Loucy (cell line): ENCODE measurements at regions not wholly inside any gene's neighbourhood (a gene's known extent, or its start where the extent isn't known, plus 50 kb on each side); places are given as distances from the start of the nearest gene placed in this dataset.
A peak's percentile ranks its signal among the peaks of the same experiment; 100 is the strongest.

ENCODE experiments used
- H2AFZ ChIP-seq: fragments of 200-600 bp; sonication (generic); 2 replicates; pipeline ENCODE4 v1.6.0; 2016; ENCODE audit warnings: antibody characterized with exemption, mild to moderate bottlenecking, low read length, moderate library complexity
- H3F3A ChIP-seq: fragments of 200-600 bp; 2 replicates; pipeline ENCODE4 v1.6.0; 2016; ENCODE audit warnings: antibody characterized with exemption, low read depth, mild to moderate bottlenecking
- H3K27me3 ChIP-seq: fragments of 200-600 bp; sonication (generic); 2 replicates; pipeline ENCODE4 v1.6.1; 2014; ENCODE audit warnings: low read length, mild to moderate bottlenecking; ENCODE audit not compliant: insufficient read depth, poor library complexity, severe bottlenecking
- H3K36me3 ChIP-seq: fragments of 200-600 bp; sonication (generic); 2 replicates; pipeline ENCODE4 v1.6.1; 2016; ENCODE audit warnings: low read length; ENCODE audit not compliant: insufficient read depth
- H3K4me1 ChIP-seq: fragments of 200-600 bp; sonication (generic); 2 replicates; pipeline ENCODE4 v1.5.1; 2014; ENCODE audit warnings: low read length, mild to moderate bottlenecking; ENCODE audit not compliant: insufficient read depth, poor library complexity, severe bottlenecking
- H3K4me2 ChIP-seq: fragments of 200-600 bp; sonication (generic); 2 replicates; pipeline ENCODE4 v1.6.0; 2014; ENCODE audit warnings: antibody characterized with exemption, low read length, low read depth, mild to moderate bottlenecking; ENCODE audit not compliant: poor library complexity, severe bottlenecking
- H3K4me3 ChIP-seq: fragments of 200-600 bp; sonication (generic); 2 replicates; pipeline ENCODE4 v1.5.1; 2014; ENCODE audit warnings: low read length, mild to moderate bottlenecking, mixed read lengths; ENCODE audit not compliant: poor library complexity, severe bottlenecking
- H3K79me2 ChIP-seq: fragments of 200-600 bp; sonication (generic); 2 replicates; pipeline ENCODE4 v1.6.1; 2014; ENCODE audit warnings: low read length; ENCODE audit not compliant: insufficient read depth
- H3K9ac ChIP-seq: fragments of 200-600 bp; sonication (generic); 2 replicates; pipeline ENCODE4 v1.6.0; 2014; ENCODE audit warnings: mild to moderate bottlenecking, low read depth, low read length, moderate library complexity; ENCODE audit not compliant: poor library complexity, severe bottlenecking
- H3K9me2 ChIP-seq: fragments of 200-600 bp; sonication (generic); replicated peaks from 2 replicates; pipeline ENCODE4 v1.6.1; 2016; ENCODE audit warnings: low read depth, low read length, mixed read lengths
- H3K9me3 ChIP-seq: fragments of 200-600 bp; sonication (generic); 2 replicates; pipeline ENCODE4 v1.6.1; 2014; ENCODE audit warnings: mild to moderate bottlenecking, antibody characterized with exemption, low read length, low read depth; ENCODE audit not compliant: insufficient read depth
- H4K20me1 ChIP-seq: fragments of 200-600 bp; sonication (generic); 2 replicates; pipeline ENCODE4 v1.6.0; 2014; ENCODE audit warnings: antibody characterized with exemption, low read length, mild to moderate bottlenecking; ENCODE audit not compliant: insufficient read depth, poor library complexity, severe bottlenecking
- CTCF ChIP-seq: fragments of 200-600 bp; sonication (generic); conservative IDR thresholded peaks from 2 replicates; pipeline ENCODE4 v1.5.1; 2014; ENCODE audit warnings: mild to moderate bottlenecking, antibody characterized with exemption, low read length
- EZH2phosphoT487 ChIP-seq: fragments of 200-600 bp; IDR thresholded peaks from 2 replicates; pipeline ENCODE4 v1.6.1; 2018; ENCODE audit warnings: antibody characterized with exemption, mild to moderate bottlenecking, moderate library complexity, borderline replicate concordance

GRCh38 chr4:12861422-12861821 lies 622.7 kb downstream of the RAB28 start:
- Histone ChIP-seq H3K9ac (no peak overlapping the region), H4K20me1 (no peaks in the 10 kb centered on the region), H3K4me3 (no peak overlapping the region), H3K79me2 (no peaks in the 10 kb centered on the region), H3K9me3 (no peaks in the 10 kb centered on the region), H3K4me2 (no peak overlapping the region), H3K4me1 (no peaks in the 10 kb centered on the region), H3K27me3 (no peaks in the 10 kb centered on the region), H3K36me3 (no peaks in the 10 kb centered on the region), H3K9me2 (no peaks in the 10 kb centered on the region), H3F3A (no peaks in the 10 kb centered on the region), H2AFZ (no peak overlapping the region)
- TF ChIP-seq CTCF = no peak
- TF ChIP-seq EZH2phosphoT487 = no peak

DNA sequence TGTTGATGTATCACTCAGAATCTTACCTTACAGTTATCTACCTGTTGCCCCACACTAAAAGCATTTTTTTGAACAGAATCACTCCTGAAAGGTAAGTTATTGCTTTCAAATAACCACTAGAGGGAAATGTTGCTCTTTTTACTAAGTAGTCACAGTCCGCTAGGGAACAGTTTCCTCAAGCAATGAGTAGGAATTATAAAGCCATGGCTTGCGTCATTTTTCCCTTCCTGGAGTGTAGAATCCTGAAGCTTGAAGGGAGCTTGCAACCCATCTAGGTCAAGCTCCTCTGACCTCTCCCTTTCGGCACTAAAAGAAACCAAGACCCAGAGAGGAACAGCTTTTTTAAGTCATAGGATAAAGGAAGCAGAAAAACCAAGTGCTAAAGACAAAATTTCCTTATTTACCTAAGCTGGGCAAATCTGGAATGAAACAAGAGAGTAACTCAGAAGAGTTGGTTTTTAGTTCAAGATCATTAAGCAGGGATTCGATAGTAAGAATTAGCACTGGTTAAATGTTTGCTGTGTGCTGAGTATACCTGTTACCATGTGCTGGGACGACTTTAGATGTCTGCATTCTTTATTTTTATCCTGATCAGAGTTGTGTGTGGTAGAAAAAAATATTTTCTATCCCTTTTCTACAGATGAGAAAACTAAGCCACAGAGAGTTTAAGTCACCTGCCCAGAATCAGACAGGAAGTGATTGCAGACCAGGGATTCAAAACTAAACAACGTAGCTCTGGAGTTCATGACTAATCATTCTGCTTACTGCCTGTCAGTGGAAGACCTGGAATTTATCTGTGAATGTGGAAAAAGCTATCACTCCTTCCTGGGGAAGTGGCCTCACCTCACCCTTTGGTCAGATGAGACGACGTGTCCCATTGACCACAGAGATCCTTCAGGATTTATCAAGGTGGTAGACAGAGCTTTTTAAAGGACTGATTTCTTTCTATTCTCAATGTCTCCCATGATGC lies 631.5 kb downstream of the RAB28 start:
- TF ChIP-seq EZH2phosphoT487 (no peak), CTCF (peak; percentile 73)
- no peaks in the 10 kb centered on the region for H3K9me3 ChIP-seq
- no peaks in the 10 kb centered on the region for H3F3A ChIP-seq
- H3K9ac ChIP-seq = no peak overlapping the region
- H3K4me2 ChIP-seq = peak overlapping the region; percentile 35
- H2AFZ ChIP-seq = peak overlapping the region; percentile 82
- no peaks in the 10 kb centered on the region for H3K36me3 ChIP-seq
- no peaks in the 10 kb centered on the region for H3K79me2 ChIP-seq
- H3K4me3 ChIP-seq = peak overlapping the region; percentile 29
- H3K27me3 ChIP-seq = no peaks in the 10 kb centered on the region
- no peaks in the 10 kb centered on the region for H4K20me1 ChIP-seq
- no peaks in the 10 kb centered on the region for H3K9me2 ChIP-seq
- H3K4me1 ChIP-seq = no peaks in the 10 kb centered on the region

DNA sequence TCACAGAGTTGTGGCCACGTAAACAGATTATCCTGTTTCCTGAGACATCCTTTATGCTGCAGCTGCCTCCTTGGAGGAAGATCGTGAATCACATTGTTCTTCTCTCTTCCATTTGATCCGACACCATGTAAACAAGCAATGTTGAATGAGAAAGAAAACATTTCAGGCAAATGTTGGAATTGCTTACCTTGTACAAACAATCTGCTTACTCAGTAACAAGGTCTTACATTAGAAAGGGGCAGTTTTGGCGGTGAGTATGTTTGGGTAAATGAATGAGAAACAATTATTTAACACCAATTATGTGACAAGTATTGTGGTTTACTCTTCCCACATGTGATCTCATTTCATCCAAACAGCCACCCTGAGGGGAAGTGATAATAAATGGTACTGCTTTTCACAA lies 637.8 kb downstream of the RAB28 start:
- Histone ChIP-seq H3K4me2 (no peak overlapping the region), H3K4me1 (no peaks in the 10 kb centered on the region)
- TF ChIP-seq CTCF (no peak), EZH2phosphoT487 (no peak)

More for the DNA sequence above, 637.8 kb downstream of the RAB28 start:
- Histone ChIP-seq H3K9ac (no peak overlapping the region), H2AFZ (no peak overlapping the region), H3K36me3 (no peaks in the 10 kb centered on the region), H3K9me3 (no peaks in the 10 kb centered on the region), H3K4me3 (no peak overlapping the region), H3K79me2 (no peaks in the 10 kb centered on the region), H3K9me2 (no peaks in the 10 kb centered on the region), H3F3A (no peaks in the 10 kb centered on the region), H3K27me3 (no peaks in the 10 kb centered on the region), H4K20me1 (no peaks in the 10 kb centered on the region)
